ENCODE measurements at regions not wholly inside any gene's neighbourhood (a gene's known extent, or its start where the extent isn't known, plus 50 kb on each side); places are given as distances from the start of the nearest gene placed in this dataset.

DNA sequence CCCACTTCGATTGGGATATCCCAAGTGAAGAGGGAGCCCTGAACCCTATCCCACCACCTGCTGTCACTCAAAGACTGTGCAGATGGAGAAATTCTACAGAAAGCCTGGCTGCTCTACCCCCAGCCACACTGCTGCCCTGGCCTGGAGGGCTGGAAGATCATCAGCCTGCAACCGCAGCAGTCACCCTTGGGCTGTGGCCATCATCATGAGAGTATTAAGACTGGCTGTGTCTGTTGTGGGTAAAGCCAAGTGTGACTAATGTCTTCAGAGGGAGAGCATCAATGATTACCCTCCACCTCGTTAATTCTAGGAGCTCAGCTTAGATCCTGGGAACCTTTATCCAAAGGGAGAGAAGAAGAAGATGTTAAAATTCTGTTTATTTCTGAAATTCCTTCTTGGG lies 221.5 kb downstream of the TFCP2L1 start:
- Histone ChIP-seq H3F3A (ENCODE audit: low read depth) (no peaks in the 10 kb centered on the region), H3K4me2 (ENCODE audit: low read depth, low read length, poor library complexity, severe bottlenecking) (no peak overlapping the region), H3K27me3 (ENCODE audit: insufficient read depth, low read length, poor library complexity, severe bottlenecking) (no peaks in the 10 kb centered on the region), H4K20me1 (ENCODE audit: insufficient read depth, low read length, poor library complexity, severe bottlenecking) (no peaks in the 10 kb centered on the region), H3K79me2 (ENCODE audit: insufficient read depth, low read length) (no peaks in the 10 kb centered on the region), H3K4me1 (ENCODE audit: insufficient read depth, low read length, poor library complexity, severe bottlenecking) (no peaks in the 10 kb centered on the region), H3K36me3 (ENCODE audit: insufficient read depth, low read length) (no peaks in the 10 kb centered on the region), H3K4me3 (ENCODE audit: low read length, poor library complexity, severe bottlenecking) (no peak overlapping the region), H3K9ac (ENCODE audit: low read depth, low read length, poor library complexity, severe bottlenecking) (no peak overlapping the region), H2AFZ (ENCODE audit: low read length) (no peak overlapping the region), H3K9me2 (replicated peaks; ENCODE audit: low read depth, low read length) (no peaks in the 10 kb centered on the region), H3K9me3 (ENCODE audit: insufficient read depth, low read depth, low read length) (no peaks in the 10 kb centered on the region)
- no peak for TF ChIP-seq EZH2phosphoT487 (IDR thresholded peaks at IDR 0.05; ENCODE audit: borderline replicate concordance)
- TF ChIP-seq, protein P1, sequence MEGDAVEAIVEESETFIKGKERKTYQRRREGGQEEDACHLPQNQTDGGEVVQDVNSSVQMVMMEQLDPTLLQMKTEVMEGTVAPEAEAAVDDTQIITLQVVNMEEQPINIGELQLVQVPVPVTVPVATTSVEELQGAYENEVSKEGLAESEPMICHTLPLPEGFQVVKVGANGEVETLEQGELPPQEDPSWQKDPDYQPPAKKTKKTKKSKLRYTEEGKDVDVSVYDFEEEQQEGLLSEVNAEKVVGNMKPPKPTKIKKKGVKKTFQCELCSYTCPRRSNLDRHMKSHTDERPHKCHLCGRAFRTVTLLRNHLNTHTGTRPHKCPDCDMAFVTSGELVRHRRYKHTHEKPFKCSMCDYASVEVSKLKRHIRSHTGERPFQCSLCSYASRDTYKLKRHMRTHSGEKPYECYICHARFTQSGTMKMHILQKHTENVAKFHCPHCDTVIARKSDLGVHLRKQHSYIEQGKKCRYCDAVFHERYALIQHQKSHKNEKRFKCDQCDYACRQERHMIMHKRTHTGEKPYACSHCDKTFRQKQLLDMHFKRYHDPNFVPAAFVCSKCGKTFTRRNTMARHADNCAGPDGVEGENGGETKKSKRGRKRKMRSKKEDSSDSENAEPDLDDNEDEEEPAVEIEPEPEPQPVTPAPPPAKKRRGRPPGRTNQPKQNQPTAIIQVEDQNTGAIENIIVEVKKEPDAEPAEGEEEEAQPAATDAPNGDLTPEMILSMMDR (conservative IDR thresholded peaks at IDR 0.05; ENCODE audit: low read length): no peak

DNA sequence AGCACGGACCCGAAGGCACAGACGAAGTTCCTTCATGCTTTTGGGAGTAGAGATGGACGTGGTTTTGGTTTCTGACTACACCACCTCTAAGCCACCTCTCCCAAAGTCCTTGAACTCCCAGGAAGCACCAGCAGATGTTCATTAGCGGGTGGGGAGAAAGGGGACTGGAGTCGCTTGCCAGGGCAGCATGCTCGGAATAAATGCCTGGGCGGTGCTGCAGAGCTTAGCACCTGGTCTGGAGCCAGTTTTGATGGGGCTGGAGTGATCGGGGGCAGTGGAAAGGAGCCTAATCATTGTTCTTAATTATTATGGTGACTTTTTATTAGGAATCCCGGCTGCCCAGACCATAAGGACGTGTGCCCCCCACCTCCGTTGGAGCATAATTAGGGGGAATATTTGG lies 220.8 kb downstream of the TFCP2L1 start:
- no peaks in the 10 kb centered on the region for H3K27me3 ChIP-seq (ENCODE audit: insufficient read depth, low read length, poor library complexity, severe bottlenecking)
- no peak overlapping the region for H3K9ac ChIP-seq (ENCODE audit: low read depth, low read length, poor library complexity, severe bottlenecking)

DNA sequence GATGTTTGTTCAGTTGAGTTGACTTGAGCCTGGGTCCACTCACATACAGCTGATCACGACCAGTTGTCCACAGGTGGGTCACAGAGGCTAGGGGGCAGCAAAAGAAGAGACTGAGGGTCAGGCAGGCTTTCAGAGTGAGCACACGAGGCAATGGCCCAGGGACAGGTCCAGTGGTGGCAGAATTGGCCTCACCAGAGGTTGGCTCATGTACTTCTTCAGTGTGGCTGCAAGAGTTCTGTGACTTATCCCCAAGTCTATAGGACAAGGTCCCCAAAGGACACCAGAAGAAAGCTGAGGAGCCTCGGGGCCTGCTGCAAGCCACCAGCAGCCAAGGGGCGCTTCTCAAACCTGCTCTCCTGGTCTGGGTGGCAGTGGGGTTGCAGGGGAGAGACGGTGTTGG lies 219.8 kb downstream of the TFCP2L1 start:
- H3K36me3 ChIP-seq (ENCODE audit: insufficient read depth, low read length): no peaks in the 10 kb centered on the region
- no peak overlapping the region for H3K4me3 ChIP-seq (ENCODE audit: low read length, poor library complexity, severe bottlenecking)
- H3K9ac ChIP-seq (ENCODE audit: low read depth, low read length, poor library complexity, severe bottlenecking): no peak overlapping the region
- no peaks in the 10 kb centered on the region for H3K9me3 ChIP-seq (ENCODE audit: insufficient read depth, low read depth, low read length)
- H3K9me2 ChIP-seq (replicated peaks; ENCODE audit: low read depth, low read length): no peaks in the 10 kb centered on the region
- no peak overlapping the region for H3K4me2 ChIP-seq (ENCODE audit: low read depth, low read length, poor library complexity, severe bottlenecking)
- TF ChIP-seq EZH2phosphoT487 (IDR thresholded peaks at IDR 0.05; ENCODE audit: borderline replicate concordance): no peak
- TF ChIP-seq, protein P1 (conservative IDR thresholded peaks at IDR 0.05; ENCODE audit: low read length): no peak
- H3K79me2 ChIP-seq (ENCODE audit: insufficient read depth, low read length): no peaks in the 10 kb centered on the region
- H3F3A ChIP-seq (ENCODE audit: low read depth): no peaks in the 10 kb centered on the region
- no peaks in the 10 kb centered on the region for H4K20me1 ChIP-seq (ENCODE audit: insufficient read depth, low read length, poor library complexity, severe bottlenecking)
- H3K27me3 ChIP-seq (ENCODE audit: insufficient read depth, low read length, poor library complexity, severe bottlenecking): no peaks in the 10 kb centered on the region
- H2AFZ ChIP-seq (ENCODE audit: low read length): no peak overlapping the region
- no peaks in the 10 kb centered on the region for H3K4me1 ChIP-seq (ENCODE audit: insufficient read depth, low read length, poor library complexity, severe bottlenecking)

More for the DNA sequence above, 220.8 kb downstream of the TFCP2L1 start:
- Histone ChIP-seq H3K9me3 (ENCODE audit: insufficient read depth, low read depth, low read length) (no peaks in the 10 kb centered on the region), H3K79me2 (ENCODE audit: insufficient read depth, low read length) (no peaks in the 10 kb centered on the region), H3K36me3 (ENCODE audit: insufficient read depth, low read length) (no peaks in the 10 kb centered on the region), H3K9me2 (replicated peaks; ENCODE audit: low read depth, low read length) (no peaks in the 10 kb centered on the region), H2AFZ (ENCODE audit: low read length) (no peak overlapping the region), H4K20me1 (ENCODE audit: insufficient read depth, low read length, poor library complexity, severe bottlenecking) (no peaks in the 10 kb centered on the region), H3K4me3 (ENCODE audit: low read length, poor library complexity, severe bottlenecking) (no peak overlapping the region), H3F3A (ENCODE audit: low read depth) (no peaks in the 10 kb centered on the region), H3K4me2 (ENCODE audit: low read depth, low read length, poor library complexity, severe bottlenecking) (no peak overlapping the region), H3K4me1 (ENCODE audit: insufficient read depth, low read length, poor library complexity, severe bottlenecking) (no peaks in the 10 kb centered on the region)
- TF ChIP-seq, protein P1 (conservative IDR thresholded peaks at IDR 0.05; ENCODE audit: low read length): no peak
- TF ChIP-seq EZH2phosphoT487 (IDR thresholded peaks at IDR 0.05; ENCODE audit: borderline replicate concordance): no peak
